ENCODE measurements at regions not wholly inside any gene's neighbourhood (a gene's known extent, or its start where the extent isn't known, plus 50 kb on each side); places are given as distances from the start of the nearest gene placed in this dataset.

DNA sequence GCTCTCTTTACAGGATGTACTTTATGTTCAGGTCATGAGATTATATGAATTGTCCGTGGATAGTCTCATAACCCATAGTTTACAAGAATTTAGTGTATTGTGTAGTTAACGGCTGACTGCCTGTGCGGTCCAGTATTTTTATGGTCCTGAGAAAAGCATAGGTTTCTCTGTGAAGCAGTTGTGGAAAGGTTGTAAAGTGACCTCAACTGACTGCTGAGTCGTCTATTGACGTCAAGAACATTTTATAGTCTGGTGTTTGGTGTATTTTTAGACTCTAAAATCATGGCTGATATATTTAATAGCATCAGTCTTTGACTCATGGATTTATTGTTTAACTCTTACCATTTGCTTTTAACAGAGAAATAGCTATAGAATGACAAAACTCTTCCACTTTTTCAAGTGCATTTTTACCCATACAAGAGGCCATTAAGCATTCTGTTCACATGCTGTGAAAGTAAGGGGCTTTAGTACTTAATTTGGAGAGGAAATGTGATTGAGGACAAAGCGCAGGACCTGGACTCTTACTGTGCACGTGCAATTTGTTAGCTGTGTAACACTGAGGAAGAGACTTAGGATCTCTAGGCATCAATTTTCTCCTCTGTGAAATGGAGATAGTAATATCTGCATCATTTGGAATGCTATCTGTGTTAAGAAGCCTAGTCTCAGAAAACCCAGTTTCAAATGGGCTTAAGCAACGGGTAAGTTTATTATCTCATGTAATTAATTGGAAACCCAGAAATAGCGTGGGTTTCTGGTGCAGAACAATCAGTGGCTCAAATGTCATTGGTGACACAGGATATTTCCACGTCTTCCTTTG is 240.8 kb downstream of the NFKBIZ start:
- TF ChIP-seq, protein P1, sequence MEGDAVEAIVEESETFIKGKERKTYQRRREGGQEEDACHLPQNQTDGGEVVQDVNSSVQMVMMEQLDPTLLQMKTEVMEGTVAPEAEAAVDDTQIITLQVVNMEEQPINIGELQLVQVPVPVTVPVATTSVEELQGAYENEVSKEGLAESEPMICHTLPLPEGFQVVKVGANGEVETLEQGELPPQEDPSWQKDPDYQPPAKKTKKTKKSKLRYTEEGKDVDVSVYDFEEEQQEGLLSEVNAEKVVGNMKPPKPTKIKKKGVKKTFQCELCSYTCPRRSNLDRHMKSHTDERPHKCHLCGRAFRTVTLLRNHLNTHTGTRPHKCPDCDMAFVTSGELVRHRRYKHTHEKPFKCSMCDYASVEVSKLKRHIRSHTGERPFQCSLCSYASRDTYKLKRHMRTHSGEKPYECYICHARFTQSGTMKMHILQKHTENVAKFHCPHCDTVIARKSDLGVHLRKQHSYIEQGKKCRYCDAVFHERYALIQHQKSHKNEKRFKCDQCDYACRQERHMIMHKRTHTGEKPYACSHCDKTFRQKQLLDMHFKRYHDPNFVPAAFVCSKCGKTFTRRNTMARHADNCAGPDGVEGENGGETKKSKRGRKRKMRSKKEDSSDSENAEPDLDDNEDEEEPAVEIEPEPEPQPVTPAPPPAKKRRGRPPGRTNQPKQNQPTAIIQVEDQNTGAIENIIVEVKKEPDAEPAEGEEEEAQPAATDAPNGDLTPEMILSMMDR (IDR thresholded peaks at IDR 0.05; ENCODE audit: extremely low read depth in 1 of 2, insufficient read depth in 1 of 2, low read depth in 1 of 2, low read length in 2 of 2): no peak
- no peak for TF ChIP-seq EZH2 (IDR thresholded peaks at IDR 0.05; ENCODE audit: borderline replicate concordance, low read depth, low read length, severe bottlenecking)
- no peak for TF ChIP-seq POLR2A (IDR thresholded peaks at IDR 0.05; ENCODE audit: low read depth, low read length)
- TF ChIP-seq, protein P2, sequence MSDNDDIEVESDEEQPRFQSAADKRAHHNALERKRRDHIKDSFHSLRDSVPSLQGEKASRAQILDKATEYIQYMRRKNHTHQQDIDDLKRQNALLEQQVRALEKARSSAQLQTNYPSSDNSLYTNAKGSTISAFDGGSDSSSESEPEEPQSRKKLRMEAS (IDR thresholded peaks at IDR 0.05; ENCODE audit: insufficient read depth, insufficient read length): no peak
- no peak for TF ChIP-seq POLR2AphosphoS5 (IDR thresholded peaks at IDR 0.05; ENCODE audit: insufficient read depth, low read depth, low read length)
- no peak for TF ChIP-seq MYC (IDR thresholded peaks at IDR 0.05; ENCODE audit: low read depth, low read length)
- no peak for TF ChIP-seq FOS (IDR thresholded peaks at IDR 0.05; ENCODE audit: borderline replicate concordance, insufficient read depth, low read length)
- TF ChIP-seq JUN (IDR thresholded peaks at IDR 0.05; ENCODE audit: borderline replicate concordance, insufficient read depth, insufficient read length, low read depth): peak; percentile 28
- no peak for TF ChIP-seq GATA2 (IDR thresholded peaks at IDR 0.05; ENCODE audit: insufficient read depth, insufficient read length, low read depth, low read length)
